ENCODE measurements at regions not wholly inside any gene's neighbourhood (a gene's known extent, or its start where the extent isn't known, plus 50 kb on each side); places are given as distances from the start of the nearest gene placed in this dataset.

DNA sequence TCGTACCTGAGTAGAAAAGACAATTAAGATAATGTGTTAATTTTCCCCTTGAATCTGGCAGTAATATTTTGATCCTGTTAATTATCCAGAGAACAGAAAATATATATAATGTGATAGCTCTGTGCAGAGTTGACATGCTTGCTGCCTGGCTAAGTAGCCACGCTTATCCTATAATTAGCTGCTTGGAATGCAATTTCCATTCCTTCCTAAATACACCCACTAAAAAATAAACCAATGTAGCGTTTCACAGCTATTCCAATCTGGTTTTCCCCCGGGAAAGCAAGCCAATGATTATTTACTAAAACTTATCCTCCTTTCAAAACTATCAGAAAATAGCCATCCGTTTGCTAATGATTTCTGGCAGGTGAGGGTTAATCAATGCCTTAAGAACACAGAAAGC lies 134.5 kb upstream of the IRX5 start:
- no peak overlapping the region for H3K4me3 ChIP-seq
- DNase-seq (ENCODE audit: low spot score) = no peak
- H3K36me3 ChIP-seq = no peaks in the 10 kb centered on the region
- TF ChIP-seq CTCF (IDR thresholded peaks at IDR 0.05) = no peak
- peaks cover 0 to 6% of the 10 kb centered on the region in 2 donors for H3K9me3 ChIP-seq
- no peak overlapping the region for H3K27ac ChIP-seq
- no peaks in the 10 kb centered on the region for H3K4me1 ChIP-seq
- H3K27me3 ChIP-seq = no peaks in the 10 kb centered on the region

DNA sequence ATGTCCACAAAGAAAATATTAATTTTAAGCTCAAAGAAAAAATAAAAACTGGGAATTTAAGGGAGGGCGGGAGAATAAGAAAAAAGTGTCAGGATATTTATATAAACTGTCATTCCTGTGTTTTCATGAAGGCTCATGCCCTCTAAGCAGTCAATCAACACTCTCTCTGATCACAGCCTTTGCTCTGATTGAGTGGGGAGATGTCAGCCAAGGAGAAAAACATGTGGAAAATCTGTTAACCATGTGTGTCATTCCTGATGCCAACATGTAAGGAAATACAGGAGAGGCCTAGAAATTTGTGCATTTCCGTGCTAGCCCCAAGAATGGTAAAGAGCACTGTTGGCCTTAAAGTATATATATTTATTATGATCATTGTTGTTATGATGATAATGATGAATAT lies 137.9 kb upstream of the IRX5 start:
- no peak for DNase-seq (ENCODE audit: low spot score)
- no peak for TF ChIP-seq CTCF (IDR thresholded peaks at IDR 0.05)
- no peak overlapping the region for H3K27ac ChIP-seq
- H3K9me3 ChIP-seq = peaks cover 0 to under 1% of the 10 kb centered on the region in 2 donors
- no peak overlapping the region for H3K4me3 ChIP-seq
- no peaks in the 10 kb centered on the region for H3K4me1 ChIP-seq
- no peaks in the 10 kb centered on the region for H3K36me3 ChIP-seq
- H3K27me3 ChIP-seq = no peaks in the 10 kb centered on the region

GRCh38 chr16:54787045-54787444 lies 143.6 kb upstream of the IRX5 start:
- Histone ChIP-seq H3K36me3 (no peaks in the 10 kb centered on the region), H3K9me3 (peaks cover 0 to 23% of the 10 kb centered on the region in 2 donors), H3K4me1 (no peaks in the 10 kb centered on the region), H3K4me3 (no peak overlapping the region), H3K27me3 (no peaks in the 10 kb centered on the region), H3K27ac (no peak overlapping the region)
- no peak for DNase-seq (ENCODE audit: low spot score)
- TF ChIP-seq CTCF (IDR thresholded peaks at IDR 0.05) = no peak

- Histone ChIP-seq H3K27ac (no peak overlapping the region), H3K4me3 (no peak overlapping the region), H3K27me3 (no peaks in the 10 kb centered on the region), H3K4me1 (no peaks in the 10 kb centered on the region), H3K36me3 (no peaks in the 10 kb centered on the region), H3K9me3 (peaks cover 0 to 23% of the 10 kb centered on the region in 2 donors)
- no peak for DNase-seq (ENCODE audit: low spot score)
- TF ChIP-seq CTCF (IDR thresholded peaks at IDR 0.05) = no peak
Measured at GRCh38 chr16:54783980-54784379, 146.7 kb upstream of the IRX5 start.

- H3K36me3 ChIP-seq = no peaks in the 10 kb centered on the region
- no peak overlapping the region for H3K27ac ChIP-seq
- H3K27me3 ChIP-seq = no peaks in the 10 kb centered on the region
- peaks cover 0 to 23% of the 10 kb centered on the region in 2 donors for H3K9me3 ChIP-seq
- no peaks in the 10 kb centered on the region for H3K4me1 ChIP-seq
- TF ChIP-seq CTCF (IDR thresholded peaks at IDR 0.05) = no peak
- no peak for DNase-seq (ENCODE audit: low spot score)
- H3K4me3 ChIP-seq = no peak overlapping the region
Measured at GRCh38 chr16:54783226-54783625, 147.4 kb upstream of the IRX5 start.

DNA sequence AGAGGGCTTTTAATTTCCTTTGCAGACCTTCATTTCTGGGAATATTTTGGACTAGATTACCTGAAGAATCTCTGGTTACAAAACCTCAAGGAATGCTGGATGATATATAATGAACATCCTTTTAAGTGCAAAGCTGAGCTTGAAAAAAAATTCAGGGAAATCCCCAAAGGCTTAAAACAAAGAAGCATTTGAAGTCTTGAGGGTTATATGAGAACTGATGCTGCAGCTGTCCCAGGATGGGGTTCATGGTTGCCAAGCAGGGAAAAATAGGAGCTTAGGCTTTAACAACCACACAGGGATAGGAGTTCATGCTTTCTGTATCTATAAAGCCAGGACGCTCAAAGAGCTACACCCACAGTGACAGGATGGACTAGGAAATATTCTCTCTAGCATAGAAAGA lies 150.4 kb upstream of the IRX5 start:
- Histone ChIP-seq H3K36me3 (no peaks in the 10 kb centered on the region), H3K27ac (no peak overlapping the region), H3K4me3 (no peak overlapping the region), H3K4me1 (no peaks in the 10 kb centered on the region), H3K9me3 (no peaks in the 10 kb centered on the region), H3K27me3 (no peaks in the 10 kb centered on the region)
- no peak for DNase-seq (ENCODE audit: low spot score)
- TF ChIP-seq CTCF (IDR thresholded peaks at IDR 0.05) = no peak
